HG03342 (cell line): ENCODE measurements at regions not wholly inside any gene's neighbourhood (a gene's known extent, or its start where the extent isn't known, plus 50 kb on each side); places are given as distances from the start of the nearest gene placed in this dataset.

ENCODE experiments used
- ATAC-seq: cut with Tn5 transposase; IDR thresholded peaks from one replicate; pipeline ENCODE4 v1.9.1; 2021; ENCODE audit warnings: mild to moderate bottlenecking, moderate library complexity; ENCODE audit not compliant: unreplicated experiment

- ATAC-seq = no peak
Observed at GRCh38 chr22:48900626-48901025, 927.0 kb downstream of the BRD1 start.

- no peak for ATAC-seq
Observed at GRCh38 chr22:48900327-48900597, 927.4 kb downstream of the BRD1 start.

GRCh38 chr22:48899523-48900326, 927.9 kb downstream of the BRD1 start:
- no peak for ATAC-seq

GRCh38 chr22:48898524-48899250, 929.0 kb downstream of the BRD1 start:
- no peak for ATAC-seq

DNA sequence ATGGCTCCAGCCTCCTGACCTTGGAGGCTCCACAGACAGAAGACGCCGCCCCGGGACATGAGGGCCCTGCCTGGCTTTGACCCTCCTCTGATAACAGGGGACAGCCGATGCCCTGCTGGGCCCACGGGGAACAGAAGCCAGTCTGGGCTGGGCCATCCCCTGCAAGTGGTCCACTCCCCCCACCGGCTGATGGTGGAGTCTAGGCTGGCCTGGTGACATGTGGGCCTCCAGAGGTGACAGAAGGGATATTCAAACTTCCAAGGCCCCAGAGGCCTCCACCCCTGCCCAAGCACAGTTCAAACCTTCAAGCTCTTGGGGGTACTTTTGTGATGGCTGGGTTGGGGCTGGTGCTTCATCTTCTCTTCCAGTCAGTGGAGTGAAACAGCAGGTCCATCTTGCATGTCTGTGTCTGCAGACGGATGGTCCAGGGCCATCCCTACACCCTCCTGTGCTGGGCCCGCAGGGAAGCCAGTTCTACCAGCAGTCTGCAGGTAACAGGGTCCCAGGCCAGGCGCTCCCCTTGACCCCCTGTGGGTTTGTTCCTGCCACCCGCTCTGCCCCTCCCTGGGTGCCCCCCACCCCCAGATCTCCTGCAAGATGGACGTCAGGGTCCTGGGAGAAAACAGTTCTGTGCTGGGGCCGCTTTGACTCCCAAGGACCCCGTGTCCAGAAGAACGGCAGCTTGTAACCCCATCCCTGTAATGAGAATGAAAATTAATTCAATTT, 929.9 kb downstream of the BRD1 start:
- ATAC-seq = no peak

DNA sequence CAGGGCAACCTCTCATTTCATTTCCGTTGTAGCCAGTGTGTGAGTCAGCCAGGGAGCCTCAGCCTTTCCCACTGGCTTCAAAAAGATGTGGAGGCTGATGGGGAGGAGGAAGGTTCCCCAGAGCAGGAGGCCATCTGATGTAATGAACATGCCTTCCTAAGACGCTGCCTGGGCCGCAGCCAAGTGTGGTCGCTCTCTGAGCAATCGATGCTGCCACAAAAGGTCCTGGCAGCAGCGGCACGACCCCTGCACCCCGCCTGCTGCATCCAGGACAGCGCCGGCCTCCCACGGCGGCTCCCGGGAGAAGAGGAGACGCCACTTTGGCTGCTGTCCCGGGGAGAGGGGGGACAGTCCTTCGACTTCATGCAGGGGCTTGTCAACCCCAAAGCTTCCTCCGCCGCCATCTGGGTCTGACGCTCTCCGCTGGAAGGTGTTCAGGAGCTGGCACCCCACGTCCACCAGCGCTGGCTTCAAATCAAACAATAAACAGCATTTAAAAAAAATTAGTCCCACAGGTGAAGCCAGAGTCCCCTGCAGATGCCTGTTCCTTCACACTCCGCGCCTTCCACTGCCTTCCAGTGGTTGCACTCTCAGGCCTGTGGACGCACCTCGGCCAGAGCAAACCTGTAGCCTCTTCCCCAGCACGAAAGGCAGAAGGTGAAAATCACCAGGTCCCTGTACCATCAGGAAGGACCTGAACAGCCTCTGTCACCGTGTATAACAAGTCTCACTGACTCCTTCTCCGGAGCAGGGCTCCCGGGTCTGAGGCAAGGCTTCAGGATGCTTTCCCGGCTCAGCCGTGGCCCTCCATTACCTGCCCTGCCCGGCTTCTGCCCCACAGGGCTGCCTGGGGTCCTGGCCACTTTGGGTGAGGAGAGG, 930.7 kb downstream of the BRD1 start:
- ATAC-seq = no peak

- ATAC-seq = no peak
Observed at GRCh38 chr22:48895831-48896765, 931.6 kb downstream of the BRD1 start.

DNA sequence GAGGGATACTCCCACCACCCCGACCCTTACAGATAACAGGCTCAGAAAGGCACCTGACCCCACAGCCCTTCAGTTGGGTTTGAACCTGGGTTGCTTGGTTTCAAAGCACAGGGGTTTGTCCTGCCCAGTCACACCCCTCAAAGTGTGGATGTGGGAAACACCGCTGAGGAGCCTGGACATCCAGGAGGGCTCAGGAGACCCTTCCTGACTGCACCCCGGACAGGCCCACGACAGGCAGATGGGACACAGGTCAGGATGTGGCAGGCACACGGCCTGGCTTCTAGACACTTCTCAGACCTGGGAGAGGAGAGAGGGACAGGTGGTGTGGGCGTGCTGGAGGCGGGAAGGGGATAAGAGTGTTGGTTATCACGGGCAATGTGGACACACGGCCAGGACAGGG, 932.3 kb downstream of the BRD1 start:
- ATAC-seq = no peak

GRCh38 chr22:48894804-48895250, 932.8 kb downstream of the BRD1 start:
- ATAC-seq = no peak

DNA sequence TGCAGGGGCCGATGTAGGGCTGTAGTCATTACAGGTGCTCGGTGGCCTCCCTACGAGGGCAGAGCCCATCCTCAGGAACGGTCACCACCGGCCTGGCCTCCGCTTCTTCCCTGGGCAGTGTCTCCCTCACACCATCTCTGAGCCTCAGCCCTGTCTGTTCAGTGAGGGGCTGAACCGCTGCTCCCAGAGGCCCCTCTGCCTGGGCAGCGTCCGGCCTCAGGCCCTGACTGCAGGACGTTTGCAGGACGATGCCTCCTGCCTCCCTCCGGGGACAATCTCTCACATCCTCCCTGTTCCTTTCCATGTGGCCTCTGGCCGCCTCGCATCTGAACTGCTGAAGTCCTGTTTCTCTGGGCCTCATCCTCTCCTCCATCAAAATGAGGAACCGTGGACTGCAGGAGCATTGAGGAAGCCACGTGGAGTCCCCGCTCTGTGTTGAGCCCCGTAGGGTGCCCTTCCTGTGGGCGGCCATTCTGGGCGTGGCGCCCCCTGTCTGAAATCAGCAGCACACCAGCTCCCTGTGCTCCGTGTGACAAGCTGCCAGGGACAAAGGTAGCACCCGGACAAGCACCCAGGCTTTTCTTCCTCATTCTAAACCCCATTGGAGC, 933.5 kb downstream of the BRD1 start:
- no peak for ATAC-seq

GRCh38 chr22:48893288-48894063, 934.2 kb downstream of the BRD1 start:
- ATAC-seq = no peak

DNA sequence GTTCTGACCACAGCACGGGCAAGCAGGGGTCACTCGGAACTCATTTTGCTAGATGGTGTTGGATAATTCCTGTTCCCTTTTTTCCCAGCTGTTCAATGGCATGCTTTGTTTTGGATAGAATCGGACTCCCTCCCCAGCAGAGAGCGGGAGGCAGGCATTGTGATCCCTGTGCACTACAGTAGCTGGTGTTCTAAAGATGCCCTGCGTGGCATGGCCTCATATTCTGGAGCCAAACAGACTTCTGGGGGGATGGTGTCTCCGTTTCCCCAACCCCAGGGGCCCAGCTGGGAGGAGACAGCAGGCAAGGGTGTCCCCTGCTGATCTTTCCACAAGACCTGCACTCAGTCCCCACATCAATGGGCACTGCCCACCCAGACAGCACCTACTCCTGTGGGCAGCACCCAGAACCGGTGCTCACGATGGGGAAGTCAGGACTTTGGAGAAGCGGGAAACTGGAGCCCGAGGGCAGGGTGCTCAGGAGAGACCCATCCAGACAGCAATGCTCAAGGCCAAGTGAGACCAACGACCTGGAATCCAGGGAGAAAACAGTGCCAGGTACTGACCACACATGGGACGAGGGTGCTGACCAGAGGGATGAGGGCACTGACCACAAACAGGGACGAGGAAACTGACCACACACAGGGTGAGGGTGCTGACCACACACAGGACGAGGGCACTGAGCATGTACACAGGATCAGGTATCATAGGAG, 934.9 kb downstream of the BRD1 start:
- ATAC-seq = no peak

- ATAC-seq = no peak
Observed at GRCh38 chr22:48891688-48892577, 935.7 kb downstream of the BRD1 start.

DNA sequence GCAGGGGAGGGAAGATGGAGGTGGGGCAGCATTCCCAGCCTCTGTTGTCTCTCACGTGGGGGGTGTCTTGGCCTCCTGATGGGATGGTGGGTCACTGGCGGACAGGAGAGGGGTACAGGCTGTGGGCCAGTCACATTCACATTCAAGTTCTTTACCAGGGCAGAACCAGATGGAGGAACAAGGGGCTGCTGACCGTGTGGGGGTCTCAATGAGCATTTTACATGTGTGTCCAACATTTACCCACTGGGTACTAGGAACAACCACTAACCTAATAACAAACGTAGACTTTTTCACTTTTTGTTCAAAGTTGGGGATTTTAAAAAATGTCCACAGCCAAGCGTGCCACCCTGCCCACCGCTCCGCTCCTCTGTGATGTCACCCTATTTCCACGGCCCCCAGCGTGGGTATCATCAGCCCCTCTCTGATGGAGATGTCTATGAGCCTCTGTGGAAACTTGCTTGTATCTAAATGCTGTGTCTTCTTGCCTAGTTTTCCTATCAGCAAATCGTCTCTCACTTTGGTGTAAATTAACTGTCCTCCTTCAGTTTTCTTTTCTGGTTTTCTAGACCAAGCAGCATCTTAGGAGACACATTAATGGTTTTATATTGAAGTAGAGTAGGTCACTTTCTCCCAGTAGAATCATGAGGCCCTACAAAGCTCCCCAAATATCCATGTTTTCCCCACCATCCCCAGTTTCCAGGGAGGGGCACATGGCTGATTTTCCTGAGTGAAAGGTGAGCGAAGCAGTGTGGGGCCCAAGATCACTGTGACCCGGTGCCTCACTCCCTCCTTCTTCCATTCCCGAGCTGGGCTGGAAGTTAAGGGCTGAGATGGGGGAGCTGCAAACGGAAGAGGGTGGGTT, 936.7 kb downstream of the BRD1 start:
- ATAC-seq = no peak

GRCh38 chr22:48889887-48890692, 937.6 kb downstream of the BRD1 start:
- no peak for ATAC-seq
